H1 (cell line): ENCODE measurements at regions not wholly inside any gene's neighbourhood (a gene's known extent, or its start where the extent isn't known, plus 50 kb on each side); places are given as distances from the start of the nearest gene placed in this dataset.
"Not testable (repeated sequence)": the region's sequence is repeated elsewhere in the genome, so short reads cannot be mapped to it uniquely, and the experiment has no call there.

Experiments used
- CTCF ChIA-PET: fragments of 300-600 bp; sonication (Branson Sonifier 250); formaldehyde crosslinking; loops from one replicate; lab custom pipeline; 2021; ENCODE audit not compliant: partially characterized antibody; lab: Charles Lee
- POLR2A ChIA-PET: fragments of 300-600 bp; sonication (Branson Sonifier 250); formaldehyde crosslinking; loops from one replicate; lab custom pipeline; 2021; ENCODE audit warnings: inconsistent platforms; ENCODE audit not compliant: partially characterized antibody; lab: Charles Lee
- DNase-seq, 2 experiments: peaks; one replicate each; pipeline versions ENCODE4 v3.0.0 to v3.0.0-alpha.2; 2010 to 2022; ENCODE audit warnings: low spot score in 2 of 2, low read depth in 1 of 2, mixed read lengths in 1 of 2
- FAIRE-seq: peaks from 2 replicates; lab custom pipeline; 2011; peaks lifted over from hg19 to GRCh38; lab: Jason Lieb, UNC
- H2AFZ ChIP-seq: 2 replicates; pipeline ENCODE4 v1.8.1; 2012; ENCODE audit warnings: low read length, inconsistent platforms
- H2AK5ac ChIP-seq: 2 replicates; pipeline ENCODE4 v1.6.1; 2013; ENCODE audit warnings: low read depth, low read length
- H2BK120ac ChIP-seq: replicated peaks from 2 replicates; pipeline ENCODE3; 2013; ENCODE audit warnings: low read depth, low read length, inconsistent platforms
- H2BK12ac ChIP-seq: 2 replicates; pipeline ENCODE4 v1.6.1; 2013; ENCODE audit warnings: low read depth, low read length
- H2BK15ac ChIP-seq: 2 replicates; pipeline ENCODE4 v1.6.1; 2013; ENCODE audit warnings: low read length
- H2BK20ac ChIP-seq: 2 replicates; pipeline ENCODE4 v1.6.1; 2013; ENCODE audit warnings: low read length
- H2BK5ac ChIP-seq: 2 replicates; pipeline ENCODE4 v1.6.1; 2013; ENCODE audit warnings: low read depth, low read length
- H3K14ac ChIP-seq: 2 replicates; pipeline ENCODE4 v1.6.1; 2013; ENCODE audit warnings: inconsistent platforms; ENCODE audit not compliant: insufficient read length
- H3K18ac ChIP-seq: 2 replicates; pipeline ENCODE4 v1.6.1; 2013; ENCODE audit warnings: low read length; ENCODE audit errors: extremely low read depth
- H3K23ac ChIP-seq: 2 replicates; pipeline ENCODE4 v1.6.1; 2013; ENCODE audit warnings: inconsistent platforms; ENCODE audit not compliant: insufficient read length
- H3K23me2 ChIP-seq: 2 replicates; pipeline ENCODE4 v1.6.1; 2013; ENCODE audit warnings: low read depth, low read length
- H3K27ac ChIP-seq: 2 replicates; pipeline ENCODE4 v1.6.1; 2011; ENCODE audit warnings: low read depth, low read length, inconsistent platforms
- H3K27me3 ChIP-seq, 4 experiments: replicated peaks in 1 of 4; 1 replicate in 1 of 4; 2 replicates in 3 of 4; pipeline versions ENCODE4 v1.6.1 to v1.8.1; 2011 to 2013; ENCODE audit warnings: low read length in 3 of 4, mild to moderate bottlenecking in 3 of 4, inconsistent platforms in 2 of 4, mixed read lengths in 2 of 4, moderate library complexity in 1 of 4; ENCODE audit not compliant: control insufficient read depth in 3 of 4, insufficient read depth in 3 of 4; ENCODE audit errors: extremely low read depth in 1 of 4
- H3K36me3 ChIP-seq, 4 experiments: 2 replicates each; pipeline versions ENCODE4 v1.6.1 to v1.8.1; 2011 to 2013; ENCODE audit warnings: mild to moderate bottlenecking in 4 of 4, low read length in 3 of 4, moderate library complexity in 2 of 4, control low read depth in 1 of 4, inconsistent platforms in 1 of 4; ENCODE audit not compliant: insufficient read depth in 4 of 4, control insufficient read depth in 2 of 4
- H3K4ac ChIP-seq: replicated peaks from 2 replicates; pipeline ENCODE3; 2013; ENCODE audit warnings: low read length, low read depth, mixed read lengths, inconsistent platforms; ENCODE audit not compliant: insufficient read length
- H3K4me1 ChIP-seq, 4 experiments: replicated peaks in 1 of 4; 1 replicate in 1 of 4; 2 replicates in 3 of 4; pipeline versions ENCODE4 v1.6.1 to v1.8.1; 2011 to 2013; ENCODE audit warnings: low read length in 3 of 4, inconsistent platforms in 2 of 4, mixed read lengths in 1 of 4; ENCODE audit not compliant: insufficient read depth in 4 of 4, control insufficient read depth in 3 of 4
- H3K4me2 ChIP-seq, 2 experiments: 2 replicates each; pipeline versions ENCODE4 v1.6.1 to v1.8.1; 2011 to 2013; ENCODE audit warnings: low read depth in 2 of 2, low read length in 2 of 2, control low read depth in 1 of 2, inconsistent platforms in 1 of 2, mild to moderate bottlenecking in 1 of 2; ENCODE audit not compliant: insufficient read depth in 1 of 2
- H3K4me3 ChIP-seq, 4 experiments: fragments of 200-600, 300-600 bp in 1 of 4; sonication (generic), shearing (Covaris generic), sonication (Bioruptor Twin) in 1 of 4; 2 replicates each; pipeline versions ENCODE4 v1.5.1 to v1.8.1; 2011 to 2016; ENCODE audit warnings: low read length in 4 of 4, low read depth in 3 of 4, control low read depth in 2 of 4, inconsistent platforms in 2 of 4, mild to moderate bottlenecking in 2 of 4, mixed read lengths in 1 of 4, moderate library complexity in 1 of 4; ENCODE audit not compliant: insufficient read depth in 2 of 4; ENCODE audit errors: extremely low read depth in 1 of 4
- H3K56ac ChIP-seq: replicated peaks from 2 replicates; pipeline ENCODE3; 2013; ENCODE audit warnings: low read depth, mild to moderate bottlenecking, mixed read lengths, low read length, inconsistent platforms; ENCODE audit not compliant: insufficient read length
- H3K79me1 ChIP-seq: 2 replicates; pipeline ENCODE4 v1.6.1; 2013; ENCODE audit warnings: low read depth, low read length, control low read depth
- H3K79me2 ChIP-seq, 2 experiments: 2 replicates each; pipeline versions ENCODE4 v1.6.1 to v1.8.1; 2012 to 2013; ENCODE audit warnings: low read length in 2 of 2, mild to moderate bottlenecking in 2 of 2, inconsistent platforms in 1 of 2; ENCODE audit not compliant: insufficient read depth in 2 of 2, control insufficient read depth in 1 of 2
- H3K9ac ChIP-seq, 4 experiments: replicated peaks in 1 of 4; 1 replicate in 1 of 4; 2 replicates in 3 of 4; pipeline versions ENCODE4 v1.6.1 to v1.8.1; 2011 to 2013; ENCODE audit warnings: low read depth in 3 of 4, low read length in 3 of 4, control low read depth in 2 of 4, mild to moderate bottlenecking in 2 of 4, moderate library complexity in 2 of 4, inconsistent platforms in 1 of 4; ENCODE audit errors: extremely low read depth in 1 of 4
- H3K9me3 ChIP-seq, 2 experiments: 2 replicates each; pipeline versions ENCODE4 v1.6.1 to v1.8.1; 2012 to 2013; ENCODE audit warnings: mild to moderate bottlenecking in 2 of 2, moderate library complexity in 2 of 2, control low read depth in 1 of 2, inconsistent platforms in 1 of 2, low read depth in 1 of 2, low read length in 1 of 2, mixed read lengths in 1 of 2; ENCODE audit not compliant: insufficient read depth in 2 of 2
- H4K20me1 ChIP-seq, 2 experiments: replicated peaks in 1 of 2; 2 replicates each; pipeline versions ENCODE3 to v1.8.1; 2011 to 2013; ENCODE audit warnings: inconsistent platforms in 2 of 2, low read length in 2 of 2, mild to moderate bottlenecking in 1 of 2; ENCODE audit not compliant: insufficient read depth in 2 of 2, control insufficient read depth in 1 of 2
- H4K5ac ChIP-seq: 2 replicates; pipeline ENCODE4 v1.6.1; 2013; ENCODE audit warnings: low read length, low read depth, mixed read lengths, inconsistent platforms; ENCODE audit not compliant: insufficient read length
- H4K8ac ChIP-seq: 2 replicates; pipeline ENCODE4 v1.8.0; 2013; ENCODE audit warnings: mild to moderate bottlenecking, moderate library complexity, low read length, inconsistent platforms; ENCODE audit not compliant: insufficient read depth; ENCODE audit errors: extremely low read depth
- H4K91ac ChIP-seq: replicated peaks from 2 replicates; pipeline ENCODE3; 2013; ENCODE audit warnings: low read length, mixed read lengths, inconsistent platforms; ENCODE audit not compliant: insufficient read length
- WGBS, 2 experiments: shearing (Covaris generic) in 1 of 2; methylation state at CpG; one replicate each; pipeline versions ENCODE4 v1.1.6 to v1.1.7; 2013 to 2015; ENCODE audit warnings: low lambda C conversion rate in 2 of 2, mixed read lengths in 2 of 2, inconsistent platforms in 1 of 2, low coverage in 1 of 2, missing lambda C conversion rate in 1 of 2; ENCODE audit not compliant: insufficient replicate concordance in 2 of 2, insufficient coverage in 1 of 2, insufficient read length in 1 of 2; ENCODE audit errors: extremely low coverage in 1 of 2, missing lambda C conversion rate in 1 of 2; 5-methylcytosine and 5-hydroxymethylcytosine counted together

DNA sequence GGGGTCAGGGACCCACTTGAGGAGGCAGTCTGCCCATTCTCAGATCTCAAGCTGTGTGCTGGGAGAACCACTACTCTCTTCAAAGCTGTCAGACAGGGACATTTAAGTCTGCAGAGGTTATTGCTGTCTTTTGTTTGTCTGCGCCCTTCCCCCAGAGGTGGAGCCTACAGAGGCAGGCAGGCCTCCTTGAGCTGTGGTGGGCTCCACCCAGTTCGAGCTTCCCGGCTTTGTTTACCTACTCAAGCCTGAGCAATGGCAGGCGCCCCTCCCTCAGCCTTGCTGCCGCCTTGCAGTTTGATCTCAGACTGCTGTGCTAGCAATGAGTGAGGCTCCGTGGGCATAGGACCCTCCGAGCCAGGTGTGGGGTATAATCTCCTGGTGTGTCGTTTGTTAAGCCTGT, 140.5 kb downstream of the LPIN1 start:
- H4K8ac ChIP-seq, H3K36me3 ChIP-seq, FAIRE-seq, POLR2A ChIA-PET, H2BK12ac ChIP-seq, H4K91ac ChIP-seq, H3K27me3 ChIP-seq, H3K27ac ChIP-seq, H2BK120ac ChIP-seq, H3K56ac ChIP-seq, H2BK5ac ChIP-seq, H2BK20ac ChIP-seq, H3K23me2 ChIP-seq, H3K14ac ChIP-seq, H2AK5ac ChIP-seq, H3K79me2 ChIP-seq, H3K4ac ChIP-seq, H3K18ac ChIP-seq, H4K20me1 ChIP-seq, H3K9me3 ChIP-seq, H3K79me1 ChIP-seq, H3K23ac ChIP-seq, H3K9ac ChIP-seq, H3K4me1 ChIP-seq, H4K5ac ChIP-seq, H3K4me2 ChIP-seq, CTCF ChIA-PET, DNase-seq, H2BK15ac ChIP-seq, H3K4me3 ChIP-seq, H2AFZ ChIP-seq: not testable (repeated sequence)
- WGBS, 2 experiments = 95% methylated on average over 7 of the region's 8 CpGs; no CpG with 5 or more reads in 1 of the 2 experiments
